WTC11 (cell line): ENCODE measurements at regions not wholly inside any gene's neighbourhood (a gene's known extent, or its start where the extent isn't known, plus 50 kb on each side); places are given as distances from the start of the nearest gene placed in this dataset.

Experiments
- ARID4B ChIP-seq: sonication (generic); formaldehyde crosslinking; IDR thresholded peaks from 2 replicates; pipeline ENCODE4 v1.8.0; 2023; ENCODE audit warnings: missing genetic modification reagents, mild to moderate bottlenecking, borderline replicate concordance
- GABPB1 ChIP-seq: sonication (generic); formaldehyde crosslinking; IDR thresholded peaks from 2 replicates; pipeline ENCODE4 v1.8.1; 2023; ENCODE audit warnings: mild to moderate bottlenecking, missing genetic modification reagents
- KAT7 ChIP-seq: sonication (generic); formaldehyde crosslinking; IDR thresholded peaks from 2 replicates; pipeline ENCODE4 v1.8.1; 2023; ENCODE audit warnings: missing genetic modification reagents, mild to moderate bottlenecking, borderline replicate concordance
- MAX ChIP-seq: sonication (generic); formaldehyde crosslinking; IDR thresholded peaks from 2 replicates; pipeline ENCODE4 v1.8.0; 2022; ENCODE audit warnings: mild to moderate bottlenecking, missing genetic modification reagents
- SP1 ChIP-seq: sonication (generic); formaldehyde crosslinking; conservative IDR thresholded peaks from 2 replicates; pipeline ENCODE4 v1.8.1; 2022; ENCODE audit warnings: missing genetic modification reagents
- TP53 ChIP-seq: sonication (generic); formaldehyde crosslinking; IDR thresholded peaks from 2 replicates; pipeline ENCODE4 v1.8.1; 2023; ENCODE audit warnings: mild to moderate bottlenecking, missing genetic modification reagents
- ZNF263 ChIP-seq: sonication (generic); formaldehyde crosslinking; IDR thresholded peaks from 2 replicates; pipeline ENCODE4 v1.8.1; 2022; ENCODE audit warnings: low read depth, mild to moderate bottlenecking, moderate library complexity, missing genetic modification reagents
- TF ChIP-seq, protein P1 (sequence below): sonication (generic); formaldehyde crosslinking; IDR thresholded peaks from 2 replicates; pipeline ENCODE4 v1.8.1; 2023; ENCODE audit warnings: mild to moderate bottlenecking, missing genetic modification reagents, moderate library complexity
- TF ChIP-seq, protein P2 (sequence below): sonication (generic); formaldehyde crosslinking; IDR thresholded peaks from 2 replicates; pipeline ENCODE4 v1.8.0; 2022; ENCODE audit warnings: mild to moderate bottlenecking, missing genetic modification reagents
- TF ChIP-seq, protein P3 (sequence below): fragments of 200-600 bp; IDR thresholded peaks from 2 replicates; pipeline ENCODE4 v1.8.0; 2022; ENCODE audit warnings: antibody characterized with exemption

- TF ChIP-seq, protein P1, sequence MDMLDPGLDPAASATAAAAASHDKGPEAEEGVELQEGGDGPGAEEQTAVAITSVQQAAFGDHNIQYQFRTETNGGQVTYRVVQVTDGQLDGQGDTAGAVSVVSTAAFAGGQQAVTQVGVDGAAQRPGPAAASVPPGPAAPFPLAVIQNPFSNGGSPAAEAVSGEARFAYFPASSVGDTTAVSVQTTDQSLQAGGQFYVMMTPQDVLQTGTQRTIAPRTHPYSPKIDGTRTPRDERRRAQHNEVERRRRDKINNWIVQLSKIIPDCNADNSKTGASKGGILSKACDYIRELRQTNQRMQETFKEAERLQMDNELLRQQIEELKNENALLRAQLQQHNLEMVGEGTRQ (CRISPR knock-in tag), result no peak
- TF ChIP-seq TP53 (CRISPR knock-in tag) (no peak), GABPB1 (CRISPR knock-in tag) (no peak), SP1 (CRISPR knock-in tag) (no peak), MAX (CRISPR knock-in tag) (no peak), ZNF263 (CRISPR knock-in tag) (no peak), KAT7 (CRISPR knock-in tag) (no peak), ARID4B (CRISPR knock-in tag) (no peak)
- TF ChIP-seq, protein P2, sequence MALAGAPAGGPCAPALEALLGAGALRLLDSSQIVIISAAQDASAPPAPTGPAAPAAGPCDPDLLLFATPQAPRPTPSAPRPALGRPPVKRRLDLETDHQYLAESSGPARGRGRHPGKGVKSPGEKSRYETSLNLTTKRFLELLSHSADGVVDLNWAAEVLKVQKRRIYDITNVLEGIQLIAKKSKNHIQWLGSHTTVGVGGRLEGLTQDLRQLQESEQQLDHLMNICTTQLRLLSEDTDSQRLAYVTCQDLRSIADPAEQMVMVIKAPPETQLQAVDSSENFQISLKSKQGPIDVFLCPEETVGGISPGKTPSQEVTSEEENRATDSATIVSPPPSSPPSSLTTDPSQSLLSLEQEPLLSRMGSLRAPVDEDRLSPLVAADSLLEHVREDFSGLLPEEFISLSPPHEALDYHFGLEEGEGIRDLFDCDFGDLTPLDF (CRISPR knock-in tag), result no peak
- TF ChIP-seq, protein P3, sequence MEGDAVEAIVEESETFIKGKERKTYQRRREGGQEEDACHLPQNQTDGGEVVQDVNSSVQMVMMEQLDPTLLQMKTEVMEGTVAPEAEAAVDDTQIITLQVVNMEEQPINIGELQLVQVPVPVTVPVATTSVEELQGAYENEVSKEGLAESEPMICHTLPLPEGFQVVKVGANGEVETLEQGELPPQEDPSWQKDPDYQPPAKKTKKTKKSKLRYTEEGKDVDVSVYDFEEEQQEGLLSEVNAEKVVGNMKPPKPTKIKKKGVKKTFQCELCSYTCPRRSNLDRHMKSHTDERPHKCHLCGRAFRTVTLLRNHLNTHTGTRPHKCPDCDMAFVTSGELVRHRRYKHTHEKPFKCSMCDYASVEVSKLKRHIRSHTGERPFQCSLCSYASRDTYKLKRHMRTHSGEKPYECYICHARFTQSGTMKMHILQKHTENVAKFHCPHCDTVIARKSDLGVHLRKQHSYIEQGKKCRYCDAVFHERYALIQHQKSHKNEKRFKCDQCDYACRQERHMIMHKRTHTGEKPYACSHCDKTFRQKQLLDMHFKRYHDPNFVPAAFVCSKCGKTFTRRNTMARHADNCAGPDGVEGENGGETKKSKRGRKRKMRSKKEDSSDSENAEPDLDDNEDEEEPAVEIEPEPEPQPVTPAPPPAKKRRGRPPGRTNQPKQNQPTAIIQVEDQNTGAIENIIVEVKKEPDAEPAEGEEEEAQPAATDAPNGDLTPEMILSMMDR, result no peak
These were observed 100.5 kb upstream of the HMGCLL1 start for GRCh38 chr6:55679503-55679902.
